Gastroesophageal sphincter (tissue), 4 donors: ENCODE measurements at regions not wholly inside any gene's neighbourhood (a gene's known extent, or its start where the extent isn't known, plus 50 kb on each side); places are given as distances from the start of the nearest gene placed in this dataset.

Source experiments
- ATAC-seq: fragments of 150-250 bp; one replicate; pipeline ENCODE4 v1.9.1; 2016; ENCODE audit warnings: mild to moderate bottlenecking, moderate library complexity
- H3K27ac ChIP-seq, 4 donors: fragments of 200-600 bp; sonication (generic) in 3 of 4; 1 replicate in 3 of 4; 2 replicates in 1 of 4; pipeline ENCODE4 v1.5.1; 2016 to 2019
- H3K27me3 ChIP-seq: fragments of 200-600 bp; sonication (generic); one replicate; pipeline ENCODE4 v1.5.1; 2019
- H3K36me3 ChIP-seq, 2 donors: fragments of 200-600 bp; sonication (generic); one replicate each; pipeline ENCODE4 v1.5.1; 2019; ENCODE audit warnings: control low read depth in 1 of 2
- H3K4me1 ChIP-seq, 3 donors: fragments of 200-600 bp; sonication (generic); 1 replicate in 2 of 3; 2 replicates in 1 of 3; pipeline ENCODE4 v1.5.1; 2016 to 2019; ENCODE audit warnings: control low read depth in 2 of 3
- H3K4me3 ChIP-seq, 2 donors: fragments of 200-600 bp; sonication (generic); one replicate each; pipeline ENCODE4 v1.5.1; 2019; ENCODE audit warnings: mild to moderate bottlenecking in 1 of 2, moderate library complexity in 1 of 2
- H3K9me3 ChIP-seq, 3 donors: fragments of 200-600 bp; sonication (generic); one replicate each; pipeline ENCODE4 v1.5.1; 2017 to 2019; ENCODE audit warnings: control low read depth in 2 of 3
- EP300 ChIP-seq: sonication (generic); formaldehyde crosslinking; IDR thresholded peaks from one replicate; pipeline ENCODE4 v1.6.1; 2017; ENCODE audit warnings: antibody characterized with exemption, mild to moderate bottlenecking
- POLR2A ChIP-seq, 2 donors: fragments of 450-650 bp; IDR thresholded peaks; one replicate each; pipeline ENCODE4 v1.6.1; 2017; ENCODE audit warnings: antibody characterized with exemption in 2 of 2, mild to moderate bottlenecking in 2 of 2, moderate library complexity in 1 of 2
- POLR2AphosphoS5 ChIP-seq: sonication (generic); formaldehyde crosslinking; IDR thresholded peaks from one replicate; pipeline ENCODE4 v1.6.1; 2017; ENCODE audit warnings: antibody characterized with exemption
- WGBS, 2 donors: methylation state at CpG; one replicate each; pipeline ENCODE4 v1.1.5; 2018; ENCODE audit warnings: low coverage in 1 of 2; 5-methylcytosine and 5-hydroxymethylcytosine counted together
- TF ChIP-seq, protein P1 (sequence below), 4 experiments: fragments of 200-600 bp in 2 of 4; fragments of 450-650 bp in 2 of 4; sonication (generic) in 1 of 4; IDR thresholded peaks; one replicate each; pipeline ENCODE4 v1.5.1; 2017 to 2019; ENCODE audit warnings: antibody characterized with exemption in 4 of 4, mild to moderate bottlenecking in 2 of 4, moderate library complexity in 2 of 4

DNA sequence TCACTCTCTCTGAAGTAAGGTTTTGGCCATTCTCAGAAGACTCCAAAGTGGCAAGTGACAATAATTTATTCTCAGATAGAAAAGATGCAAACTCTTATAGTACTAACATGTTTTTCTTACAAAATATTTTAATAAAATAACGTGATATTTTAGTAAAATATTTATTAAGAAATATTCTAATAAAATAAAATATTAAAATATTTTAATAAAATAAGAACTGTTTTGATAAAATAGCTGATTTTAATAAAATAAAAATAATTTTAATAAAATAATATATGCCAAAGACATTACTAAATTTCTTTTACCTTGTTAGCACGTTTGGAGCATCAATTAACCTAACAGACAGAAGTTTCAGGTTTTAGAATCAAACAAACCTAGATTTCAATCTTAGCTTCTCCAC lies 424.0 kb upstream of the NECTIN3 start:
- no peak for ATAC-seq
- no peak overlapping the region for H3K4me3 ChIP-seq
- H3K27ac ChIP-seq, result no peak overlapping the region
- H3K9me3 ChIP-seq, result no peaks in the 10 kb centered on the region
- no peak for TF ChIP-seq EP300
- TF ChIP-seq, protein P1, sequence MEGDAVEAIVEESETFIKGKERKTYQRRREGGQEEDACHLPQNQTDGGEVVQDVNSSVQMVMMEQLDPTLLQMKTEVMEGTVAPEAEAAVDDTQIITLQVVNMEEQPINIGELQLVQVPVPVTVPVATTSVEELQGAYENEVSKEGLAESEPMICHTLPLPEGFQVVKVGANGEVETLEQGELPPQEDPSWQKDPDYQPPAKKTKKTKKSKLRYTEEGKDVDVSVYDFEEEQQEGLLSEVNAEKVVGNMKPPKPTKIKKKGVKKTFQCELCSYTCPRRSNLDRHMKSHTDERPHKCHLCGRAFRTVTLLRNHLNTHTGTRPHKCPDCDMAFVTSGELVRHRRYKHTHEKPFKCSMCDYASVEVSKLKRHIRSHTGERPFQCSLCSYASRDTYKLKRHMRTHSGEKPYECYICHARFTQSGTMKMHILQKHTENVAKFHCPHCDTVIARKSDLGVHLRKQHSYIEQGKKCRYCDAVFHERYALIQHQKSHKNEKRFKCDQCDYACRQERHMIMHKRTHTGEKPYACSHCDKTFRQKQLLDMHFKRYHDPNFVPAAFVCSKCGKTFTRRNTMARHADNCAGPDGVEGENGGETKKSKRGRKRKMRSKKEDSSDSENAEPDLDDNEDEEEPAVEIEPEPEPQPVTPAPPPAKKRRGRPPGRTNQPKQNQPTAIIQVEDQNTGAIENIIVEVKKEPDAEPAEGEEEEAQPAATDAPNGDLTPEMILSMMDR (IDR thresholded peaks at IDR 0.05), result no peak
- TF ChIP-seq POLR2AphosphoS5, result no peak
- TF ChIP-seq POLR2A (IDR thresholded peaks at IDR 0.05), result no peak
- no peaks in the 10 kb centered on the region for H3K27me3 ChIP-seq
- WGBS, 2 donors, result 53 to 78% methylated on average over 1 to 2 of the region's 2 CpGs
- H3K4me1 ChIP-seq, result no peaks in the 10 kb centered on the region
- H3K36me3 ChIP-seq, result no peaks in the 10 kb centered on the region

GRCh38 chr3:110650741-110651140 lies 420.9 kb upstream of the NECTIN3 start:
- no peaks in the 10 kb centered on the region for H3K4me1 ChIP-seq
- H3K9me3 ChIP-seq, result no peaks in the 10 kb centered on the region
- no peak overlapping the region for H3K4me3 ChIP-seq
- no peaks in the 10 kb centered on the region for H3K27me3 ChIP-seq
- WGBS, 2 donors, result 53 to 63% methylated on average over 1 of the region's 1 CpG
- TF ChIP-seq POLR2A (IDR thresholded peaks at IDR 0.05) (no peak), POLR2AphosphoS5 (no peak)
- TF ChIP-seq, protein P1 (IDR thresholded peaks at IDR 0.05), result no peak
- no peaks in the 10 kb centered on the region for H3K36me3 ChIP-seq
- H3K27ac ChIP-seq, result no peak overlapping the region
- no peak for ATAC-seq

DNA sequence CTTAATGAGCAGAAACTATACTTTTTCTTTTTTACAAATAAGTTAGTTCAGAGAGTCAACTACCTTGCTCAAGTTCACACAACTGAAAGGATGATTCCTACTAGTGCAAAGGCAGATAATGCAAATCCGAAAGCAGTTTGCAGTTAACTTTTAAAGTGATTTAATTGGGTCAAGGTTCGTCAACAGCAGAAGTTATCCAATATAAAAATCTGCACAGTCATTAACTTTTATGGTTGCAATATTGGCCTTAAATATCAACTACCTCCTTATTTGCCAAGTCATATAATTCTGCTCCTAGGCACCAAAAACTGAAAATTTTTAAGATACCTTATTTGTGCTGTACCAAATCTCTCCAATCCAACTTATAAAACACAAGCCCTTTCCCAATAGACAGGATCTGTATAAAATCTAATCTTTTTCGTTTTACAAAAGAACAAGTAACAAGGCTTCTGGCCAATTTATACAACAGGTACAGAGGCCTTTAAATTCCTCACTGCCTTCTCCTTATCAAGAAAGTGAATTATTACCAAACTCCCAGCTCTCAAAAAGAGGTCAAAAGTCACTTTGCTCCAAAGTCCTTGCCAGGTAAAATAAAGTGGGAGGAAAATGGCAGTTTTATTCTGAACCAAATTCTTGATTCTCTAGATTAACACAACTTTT lies 416.6 kb upstream of the NECTIN3 start:
- ATAC-seq, result no peak
- no peak overlapping the region for H3K4me3 ChIP-seq
- no peaks in the 10 kb centered on the region for H3K36me3 ChIP-seq
- TF ChIP-seq POLR2AphosphoS5 (no peak), EP300 (no peak), POLR2A (IDR thresholded peaks at IDR 0.05) (no peak)
- TF ChIP-seq, protein P1 (IDR thresholded peaks at IDR 0.05), result no peak
- no peaks in the 10 kb centered on the region for H3K9me3 ChIP-seq
- 73 to 85% methylated on average over 3 of the region's 3 CpGs for whole genome bisulfite sequencing, 2 donors
- no peak overlapping the region for H3K27ac ChIP-seq
- no peaks in the 10 kb centered on the region for H3K27me3 ChIP-seq
- H3K4me1 ChIP-seq, result no peaks in the 10 kb centered on the region

DNA sequence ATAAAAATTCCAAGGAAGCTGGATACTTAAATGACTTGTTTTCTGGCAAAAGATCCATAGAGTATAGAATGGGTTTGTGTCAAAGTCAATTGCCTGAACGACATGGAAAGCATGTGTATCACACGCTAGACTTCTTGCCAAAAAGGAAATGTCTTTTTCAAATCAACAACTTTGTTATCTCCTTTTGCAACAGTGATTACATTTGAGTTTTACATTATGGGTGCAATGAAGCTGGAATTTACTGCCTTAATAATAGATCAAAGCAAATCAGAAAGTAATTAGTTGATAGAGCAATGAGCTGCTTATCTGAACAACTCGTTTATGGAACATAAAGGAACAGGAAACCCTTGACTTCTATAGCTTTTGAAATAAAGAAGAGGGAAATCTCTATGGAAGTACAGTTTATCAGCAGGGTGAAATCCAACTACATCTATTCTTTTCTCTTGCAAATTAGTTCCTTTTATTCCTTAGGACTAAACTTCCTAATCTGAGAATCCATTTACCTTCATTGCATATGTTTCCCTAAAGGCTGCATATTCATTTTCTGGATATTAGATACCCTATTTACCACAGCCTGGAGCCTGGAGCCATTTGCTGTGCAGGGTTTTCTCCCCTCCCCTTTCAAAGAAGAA lies 415.1 kb upstream of the NECTIN3 start:
- 34 to 55% methylated on average over 3 of the region's 3 CpGs for WGBS, 2 donors
- H3K36me3 ChIP-seq, result no peaks in the 10 kb centered on the region
- H3K27ac ChIP-seq, result no peak overlapping the region
- H3K9me3 ChIP-seq, result no peaks in the 10 kb centered on the region
- no peak for ATAC-seq
- no peaks in the 10 kb centered on the region for H3K27me3 ChIP-seq
- TF ChIP-seq POLR2A (IDR thresholded peaks at IDR 0.05) (no peak), POLR2AphosphoS5 (no peak)
- no peaks in the 10 kb centered on the region for H3K4me1 ChIP-seq
- H3K4me3 ChIP-seq, result no peak overlapping the region

- H3K9me3 ChIP-seq, result peaks cover 0 to 7% (median 0%) of the 10 kb centered on the region in 3 donors
- no peaks in the 10 kb centered on the region for H3K36me3 ChIP-seq
- 74 to 89% methylated on average over 1 to 2 of the region's 2 CpGs for WGBS, 2 donors
- TF ChIP-seq, protein P1 (IDR thresholded peaks at IDR 0.05), result no peak
- no peak for TF ChIP-seq EP300
- TF ChIP-seq POLR2A (IDR thresholded peaks at IDR 0.05), result no peak
- no peak for TF ChIP-seq POLR2AphosphoS5
- ATAC-seq, result no peak
- H3K4me3 ChIP-seq, result no peak overlapping the region
- no peaks in the 10 kb centered on the region for H3K27me3 ChIP-seq
- H3K27ac ChIP-seq, result no peak overlapping the region
- H3K4me1 ChIP-seq, result no peaks in the 10 kb centered on the region
Measured at GRCh38 chr3:110664148-110664547, 407.5 kb upstream of the NECTIN3 start.
